Subcutaneous abdominal adipose tissue (tissue), 5 donors: ENCODE measurements at regions not wholly inside any gene's neighbourhood (a gene's known extent, or its start where the extent isn't known, plus 50 kb on each side); places are given as distances from the start of the nearest gene placed in this dataset.

Experiments
- H3K27ac ChIP-seq: one replicate; pipeline ENCODE4 v1.7.0; 2013; ENCODE audit warnings: low read depth, mild to moderate bottlenecking, inconsistent platforms, low read length, moderate library complexity
- H3K27me3 ChIP-seq, 5 donors: one replicate each; pipeline ENCODE4 v1.7.0; 2013; ENCODE audit warnings: low read length in 5 of 5, inconsistent platforms in 1 of 5; ENCODE audit not compliant: control insufficient read depth in 5 of 5, insufficient read depth in 4 of 5
- H3K36me3 ChIP-seq, 5 donors: one replicate each; pipeline ENCODE4 v1.7.0; 2013; ENCODE audit warnings: low read length in 5 of 5; ENCODE audit not compliant: control insufficient read depth in 5 of 5, insufficient read depth in 5 of 5
- H3K4me1 ChIP-seq, 5 donors: one replicate each; pipeline ENCODE4 v1.7.0; 2013; ENCODE audit warnings: low read length in 5 of 5, mild to moderate bottlenecking in 3 of 5, moderate library complexity in 1 of 5; ENCODE audit not compliant: control insufficient read depth in 5 of 5, insufficient read depth in 5 of 5
- H3K4me3 ChIP-seq, 5 donors: one replicate each; pipeline ENCODE4 v1.7.0; 2013; ENCODE audit warnings: low read length in 5 of 5, low read depth in 1 of 5
- H3K9ac ChIP-seq, 5 donors: one replicate each; pipeline ENCODE4 v1.7.0; 2013; ENCODE audit warnings: low read length in 5 of 5, mild to moderate bottlenecking in 4 of 5, moderate library complexity in 3 of 5
- H3K9me3 ChIP-seq, 5 donors: one replicate each; pipeline ENCODE4 v1.7.0; 2013; ENCODE audit warnings: low read length in 5 of 5; ENCODE audit not compliant: control insufficient read depth in 5 of 5
- donor health status: healthy.
- donor health status: healthy.
- donor health status: healthy.
- donor health status: healthy.
- donor health status: healthy.

- Histone ChIP-seq H3K4me1 (no peaks in the 10 kb centered on the region), H3K27me3 (no peaks in the 10 kb centered on the region), H3K9me3 (no peaks in the 10 kb centered on the region), H3K9ac (no peak overlapping the region), H3K27ac (no peak overlapping the region), H3K36me3 (no peaks in the 10 kb centered on the region), H3K4me3 (no peak overlapping the region)
These were observed 298.4 kb downstream of the DEPDC1B start for GRCh38 chr5:60401526-60401925.

GRCh38 chr5:60399507-60399906, 300.5 kb downstream of the DEPDC1B start:
- Histone ChIP-seq H3K27me3 (no peaks in the 10 kb centered on the region), H3K4me1 (no peaks in the 10 kb centered on the region), H3K27ac (no peak overlapping the region), H3K4me3 (no peak overlapping the region), H3K9ac (no peak overlapping the region), H3K9me3 (no peaks in the 10 kb centered on the region), H3K36me3 (no peaks in the 10 kb centered on the region)

GRCh38 chr5:60395712-60396329, 304.1 kb downstream of the DEPDC1B start:
- H3K9ac ChIP-seq, result no peak overlapping the region
- H3K27ac ChIP-seq, result no peak overlapping the region
- no peak overlapping the region for H3K4me3 ChIP-seq
- H3K27me3 ChIP-seq, result no peaks in the 10 kb centered on the region
- H3K4me1 ChIP-seq, result no peaks in the 10 kb centered on the region
- no peaks in the 10 kb centered on the region for H3K36me3 ChIP-seq
- no peaks in the 10 kb centered on the region for H3K9me3 ChIP-seq

GRCh38 chr5:60387051-60387440, 312.9 kb downstream of the DEPDC1B start:
- no peaks in the 10 kb centered on the region for H3K9me3 ChIP-seq
- no peaks in the 10 kb centered on the region for H3K27me3 ChIP-seq
- no peak overlapping the region for H3K27ac ChIP-seq
- H3K4me3 ChIP-seq, result no peak overlapping the region
- H3K4me1 ChIP-seq, result peaks cover 0 to 12% (median 6%) of the 10 kb centered on the region in 5 donors
- H3K36me3 ChIP-seq, result no peaks in the 10 kb centered on the region
- no peak overlapping the region for H3K9ac ChIP-seq

- Histone ChIP-seq H3K4me3 (no peak overlapping the region), H3K27me3 (no peaks in the 10 kb centered on the region), H3K4me1 (peaks cover 0 to 12% (median 6%) of the 10 kb centered on the region in 5 donors), H3K9ac (no peak overlapping the region), H3K36me3 (no peaks in the 10 kb centered on the region), H3K27ac (no peak overlapping the region), H3K9me3 (no peaks in the 10 kb centered on the region)
These were observed 313.4 kb downstream of the DEPDC1B start for GRCh38 chr5:60386436-60387050.

GRCh38 chr5:60382716-60383115, 317.2 kb downstream of the DEPDC1B start:
- H3K27ac ChIP-seq, result no peak overlapping the region
- H3K9ac ChIP-seq, result no peak overlapping the region

GRCh38 chr5:60379907-60380306, 320.1 kb downstream of the DEPDC1B start:
- Histone ChIP-seq H3K27me3 (no peaks in the 10 kb centered on the region), H3K9ac (no peak overlapping the region), H3K9me3 (no peaks in the 10 kb centered on the region), H3K27ac (no peak overlapping the region), H3K4me1 (peaks cover 0 to 4% (median 0%) of the 10 kb centered on the region in 5 donors), H3K36me3 (no peaks in the 10 kb centered on the region), H3K4me3 (no peak overlapping the region)

More at GRCh38 chr5:60382716-60383115, 317.2 kb downstream of the DEPDC1B start:
- H3K36me3 ChIP-seq, result no peaks in the 10 kb centered on the region
- no peaks in the 10 kb centered on the region for H3K9me3 ChIP-seq
- H3K4me1 ChIP-seq, result peaks cover 0 to 12% (median 6%) of the 10 kb centered on the region in 5 donors
- no peaks in the 10 kb centered on the region for H3K27me3 ChIP-seq
- H3K4me3 ChIP-seq, result no peak overlapping the region

GRCh38 chr5:60377826-60378225, 322.1 kb downstream of the DEPDC1B start:
- no peaks in the 10 kb centered on the region for H3K9me3 ChIP-seq
- no peaks in the 10 kb centered on the region for H3K27me3 ChIP-seq
- no peaks in the 10 kb centered on the region for H3K36me3 ChIP-seq
- H3K9ac ChIP-seq, result no peak overlapping the region
- H3K27ac ChIP-seq, result no peak overlapping the region
- no peak overlapping the region for H3K4me3 ChIP-seq
- H3K4me1 ChIP-seq, result no peaks in the 10 kb centered on the region

GRCh38 chr5:60376860-60377259, 323.1 kb downstream of the DEPDC1B start:
- Histone ChIP-seq H3K9ac (no peak overlapping the region), H3K27ac (no peak overlapping the region), H3K4me1 (no peaks in the 10 kb centered on the region), H3K27me3 (no peaks in the 10 kb centered on the region), H3K36me3 (no peaks in the 10 kb centered on the region), H3K9me3 (no peaks in the 10 kb centered on the region), H3K4me3 (no peak overlapping the region)

- Histone ChIP-seq H3K36me3 (no peaks in the 10 kb centered on the region), H3K9me3 (no peaks in the 10 kb centered on the region), H3K27me3 (no peaks in the 10 kb centered on the region), H3K4me1 (no peaks in the 10 kb centered on the region), H3K4me3 (no peak overlapping the region), H3K27ac (no peak overlapping the region), H3K9ac (no peak overlapping the region)
These were observed 325.6 kb downstream of the DEPDC1B start for GRCh38 chr5:60374409-60374808.
